ENCODE measurements at regions not wholly inside any gene's neighbourhood (a gene's known extent, or its start where the extent isn't known, plus 50 kb on each side); places are given as distances from the start of the nearest gene placed in this dataset.

GRCh38 chr14:83713732-83714131 lies 1816.2 kb upstream of the FLRT2 start:
- TF ChIP-seq CTCF (IDR thresholded peaks at IDR 0.05; ENCODE audit: borderline replicate concordance, extremely low read depth, low read length, poor library complexity, severe bottlenecking), result no peak
- no peak for TF ChIP-seq EZH2 (IDR thresholded peaks at IDR 0.05; ENCODE audit: borderline replicate concordance, low read depth, low read length, severe bottlenecking)

Measured in DND-41 (cell line).